Endodermal cell (in vitro differentiated cells): ENCODE measurements at regions not wholly inside any gene's neighbourhood (a gene's known extent, or its start where the extent isn't known, plus 50 kb on each side); places are given as distances from the start of the nearest gene placed in this dataset.
A peak's percentile ranks its signal among the peaks of the same experiment; 100 is the strongest.

Experiments used
- DNase-seq: peaks from one replicate; pipeline ENCODE4 v3.0.0-alpha.2; 2017
- H3K27ac ChIP-seq: 2 replicates; pipeline ENCODE4 v1.5.1; 2013; ENCODE audit warnings: mild to moderate bottlenecking, low read depth, low read length, moderate library complexity
- H3K27me3 ChIP-seq: 2 replicates; pipeline ENCODE4 v1.6.1; 2013; ENCODE audit warnings: mild to moderate bottlenecking, low read length, moderate library complexity; ENCODE audit not compliant: insufficient read depth, control insufficient read depth, poor library complexity, severe bottlenecking
- H3K36me3 ChIP-seq: 2 replicates; pipeline ENCODE4 v1.7.0; 2013; ENCODE audit warnings: mild to moderate bottlenecking, low read length, moderate library complexity; ENCODE audit not compliant: control insufficient read depth, insufficient read depth
- H3K4me1 ChIP-seq: one replicate; pipeline ENCODE4 v1.7.0; 2013; ENCODE audit warnings: low read length; ENCODE audit not compliant: control insufficient read depth, insufficient read depth
- H3K4me3 ChIP-seq: 2 replicates; pipeline ENCODE4 v1.5.1; 2013; ENCODE audit warnings: mild to moderate bottlenecking, low read length, moderate library complexity
- H3K9ac ChIP-seq: 2 replicates; pipeline ENCODE4 v1.6.1; 2013; ENCODE audit warnings: mild to moderate bottlenecking, low read length, moderate library complexity; ENCODE audit not compliant: poor library complexity, severe bottlenecking; ENCODE audit errors: extremely low read depth
- H3K9me3 ChIP-seq: 2 replicates; pipeline ENCODE4 v1.6.1; 2013; ENCODE audit warnings: mild to moderate bottlenecking, low read length, moderate library complexity; ENCODE audit not compliant: control insufficient read depth
- H3K27ac Mint-ChIP-seq: 2 replicates; pipeline ENCODE4 v1.8.0; 2020; ENCODE audit warnings: mixed read lengths
- H3K27me3 Mint-ChIP-seq: 2 replicates; pipeline ENCODE4 v1.8.0; 2021; ENCODE audit warnings: mild to moderate bottlenecking, mixed read lengths; ENCODE audit not compliant: insufficient read depth
- H3K36me3 Mint-ChIP-seq: 2 replicates; pipeline ENCODE4 v1.8.0; 2020; ENCODE audit warnings: low read depth, mixed read lengths
- H3K4me1 Mint-ChIP-seq: 2 replicates; pipeline ENCODE4 v1.8.0; 2020; ENCODE audit warnings: mixed read lengths
- H3K4me3 Mint-ChIP-seq: 2 replicates; pipeline ENCODE4 v1.8.0; 2020; ENCODE audit warnings: mild to moderate bottlenecking, moderate library complexity, mixed read lengths
- H3K9me3 Mint-ChIP-seq: 2 replicates; pipeline ENCODE4 v1.8.0; 2020; ENCODE audit warnings: mild to moderate bottlenecking, mixed read lengths
- CTCF ChIP-seq: fragments of 200-600 bp; sonication (generic); conservative IDR thresholded peaks from 2 replicates; pipeline ENCODE4 v1.5.0; 2021; ENCODE audit warnings: antibody characterized with exemption, mild to moderate bottlenecking
- WGBS, 2 experiments: methylation state at CpG; one replicate each; pipeline versions ENCODE4 v1.1.5 to v1.1.7; 2013; ENCODE audit warnings: missing lambda C conversion rate in 2 of 2, mixed read lengths in 1 of 2; ENCODE audit not compliant: insufficient coverage in 1 of 2, insufficient read length in 1 of 2; 5-methylcytosine and 5-hydroxymethylcytosine counted together

DNA sequence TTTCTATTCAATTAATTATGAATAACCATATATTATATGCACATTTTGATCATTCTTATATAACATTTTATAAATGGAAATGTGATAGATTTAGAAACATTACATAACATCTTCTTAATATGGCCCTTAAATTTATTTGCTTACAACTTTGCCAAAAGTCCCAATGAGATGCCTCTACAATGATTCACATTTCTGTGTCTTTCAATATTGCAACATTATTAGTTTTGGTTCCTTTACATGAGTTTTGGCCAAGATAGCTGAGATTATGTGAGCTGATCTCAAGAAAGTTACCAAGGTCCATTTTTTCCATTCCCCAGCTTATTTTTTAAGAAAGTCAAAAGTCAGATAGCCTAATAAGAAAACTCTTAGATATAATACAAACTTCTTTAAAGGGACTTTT, 361.2 kb downstream of the PCDH7 start:
- no peaks in the 10 kb centered on the region for H3K27me3 Mint-ChIP-seq
- Histone ChIP-seq H3K27ac (no peak overlapping the region), H3K4me3 (no peak overlapping the region), H3K9me3 (no peaks in the 10 kb centered on the region), H3K27me3 (no peaks in the 10 kb centered on the region), H3K36me3 (no peaks in the 10 kb centered on the region), H3K9ac (no peak overlapping the region), H3K4me1 (no peaks in the 10 kb centered on the region)
- H3K36me3 Mint-ChIP-seq: peaks cover 2% of the 10 kb centered on the region
- no peaks in the 10 kb centered on the region for H3K9me3 Mint-ChIP-seq
- peaks cover 5% of the 10 kb centered on the region for H3K4me1 Mint-ChIP-seq
- DNase-seq: no peak
- no peak for TF ChIP-seq CTCF
- no peak overlapping the region for H3K4me3 Mint-ChIP-seq
- no peak overlapping the region for H3K27ac Mint-ChIP-seq

DNA sequence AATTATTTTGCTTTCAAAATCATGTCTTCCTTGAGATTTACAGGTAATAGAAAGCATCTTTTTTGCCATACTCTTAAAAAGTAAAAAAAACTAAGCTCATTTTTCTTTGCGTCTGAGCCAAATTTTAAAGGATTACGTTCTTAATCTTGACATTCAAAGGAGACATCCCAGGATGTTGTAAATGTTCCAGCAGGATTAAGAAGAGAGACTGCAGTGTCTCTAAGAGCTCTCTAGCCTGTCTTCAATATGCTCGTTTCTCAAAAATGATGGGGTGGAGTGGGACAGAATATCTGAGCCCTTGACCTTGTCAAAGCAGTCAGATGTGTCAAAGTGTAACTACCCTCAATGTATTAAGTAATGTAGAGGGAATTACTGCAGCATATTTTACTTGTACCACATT, 363.3 kb downstream of the PCDH7 start:
- H3K36me3 Mint-ChIP-seq: peaks cover 2% of the 10 kb centered on the region
- H3K4me1 Mint-ChIP-seq: peaks cover 21% of the 10 kb centered on the region
- DNase-seq: no peak
- H3K4me1 ChIP-seq: no peaks in the 10 kb centered on the region
- no peak overlapping the region for H3K9ac ChIP-seq
- no peaks in the 10 kb centered on the region for H3K9me3 Mint-ChIP-seq
- H3K4me3 Mint-ChIP-seq: no peak overlapping the region
- no peaks in the 10 kb centered on the region for H3K9me3 ChIP-seq
- H3K36me3 ChIP-seq: no peaks in the 10 kb centered on the region
- no peak for TF ChIP-seq CTCF
- no peaks in the 10 kb centered on the region for H3K27me3 Mint-ChIP-seq
- no peak overlapping the region for H3K4me3 ChIP-seq
- 95 to 100% methylated on average over 2 to 3 of the region's 3 CpGs for WGBS, 2 experiments
- no peak overlapping the region for H3K27ac Mint-ChIP-seq
- H3K27ac ChIP-seq: no peak overlapping the region
- no peaks in the 10 kb centered on the region for H3K27me3 ChIP-seq

- H3K4me1 ChIP-seq: no peaks in the 10 kb centered on the region
Measured at GRCh38 chr4:31084806-31085416, 364.7 kb downstream of the PCDH7 start.

More at GRCh38 chr4:31084806-31085416, 364.7 kb downstream of the PCDH7 start:
- Histone ChIP-seq H3K27ac (no peak overlapping the region), H3K9me3 (no peaks in the 10 kb centered on the region), H3K4me3 (no peak overlapping the region), H3K9ac (no peak overlapping the region), H3K36me3 (no peaks in the 10 kb centered on the region), H3K27me3 (no peaks in the 10 kb centered on the region)
- no peak for TF ChIP-seq CTCF
- Mint-ChIP-seq H3K4me1 (peaks cover 27% of the 10 kb centered on the region), H3K27me3 (no peaks in the 10 kb centered on the region), H3K36me3 (peaks cover 2% of the 10 kb centered on the region), H3K9me3 (no peaks in the 10 kb centered on the region), H3K4me3 (no peak overlapping the region), H3K27ac (no peak overlapping the region)
- peak; percentile 46 for DNase-seq
- 93 to 97% methylated on average over 4 to 9 of the region's 9 CpGs for WGBS, 2 experiments
